ENCODE measurements at regions not wholly inside any gene's neighbourhood (a gene's known extent, or its start where the extent isn't known, plus 50 kb on each side); places are given as distances from the start of the nearest gene placed in this dataset.

DNA sequence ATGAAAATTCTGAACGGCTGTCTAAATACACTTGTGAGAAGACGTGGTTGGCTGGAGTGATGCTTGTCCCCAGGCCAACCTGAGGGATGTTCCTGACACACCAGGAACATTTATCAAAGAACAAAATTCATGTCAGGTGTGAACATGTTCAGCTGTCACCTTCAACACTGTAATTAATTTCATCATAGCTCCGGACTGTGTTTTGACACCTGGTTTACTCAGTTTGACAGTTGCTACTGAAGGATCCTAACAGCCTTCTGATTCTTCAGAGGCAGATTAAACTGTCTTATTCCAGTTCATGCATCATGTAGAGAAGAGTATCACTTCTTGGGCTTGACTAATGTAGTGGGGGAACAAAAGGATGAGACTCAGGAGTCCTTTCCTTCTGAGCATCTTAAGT, 134.1 kb downstream of the NPR3 start:
- no peak for TF ChIP-seq CHD4 (IDR thresholded peaks at IDR 0.05; ENCODE audit: borderline replicate concordance)
- TF ChIP-seq EP300 (IDR thresholded peaks at IDR 0.05): no peak
- no peak for TF ChIP-seq POLR2A (IDR thresholded peaks at IDR 0.05; ENCODE audit: low read length)
- TF ChIP-seq, protein P1, sequence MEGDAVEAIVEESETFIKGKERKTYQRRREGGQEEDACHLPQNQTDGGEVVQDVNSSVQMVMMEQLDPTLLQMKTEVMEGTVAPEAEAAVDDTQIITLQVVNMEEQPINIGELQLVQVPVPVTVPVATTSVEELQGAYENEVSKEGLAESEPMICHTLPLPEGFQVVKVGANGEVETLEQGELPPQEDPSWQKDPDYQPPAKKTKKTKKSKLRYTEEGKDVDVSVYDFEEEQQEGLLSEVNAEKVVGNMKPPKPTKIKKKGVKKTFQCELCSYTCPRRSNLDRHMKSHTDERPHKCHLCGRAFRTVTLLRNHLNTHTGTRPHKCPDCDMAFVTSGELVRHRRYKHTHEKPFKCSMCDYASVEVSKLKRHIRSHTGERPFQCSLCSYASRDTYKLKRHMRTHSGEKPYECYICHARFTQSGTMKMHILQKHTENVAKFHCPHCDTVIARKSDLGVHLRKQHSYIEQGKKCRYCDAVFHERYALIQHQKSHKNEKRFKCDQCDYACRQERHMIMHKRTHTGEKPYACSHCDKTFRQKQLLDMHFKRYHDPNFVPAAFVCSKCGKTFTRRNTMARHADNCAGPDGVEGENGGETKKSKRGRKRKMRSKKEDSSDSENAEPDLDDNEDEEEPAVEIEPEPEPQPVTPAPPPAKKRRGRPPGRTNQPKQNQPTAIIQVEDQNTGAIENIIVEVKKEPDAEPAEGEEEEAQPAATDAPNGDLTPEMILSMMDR (IDR thresholded peaks at IDR 0.05): no peak
- no peak for TF ChIP-seq RCOR1 (IDR thresholded peaks at IDR 0.05; ENCODE audit: low read depth, low read length)
- TF ChIP-seq CBX2 (IDR thresholded peaks at IDR 0.05; ENCODE audit: borderline replicate concordance, low read depth): no peak
- TF ChIP-seq BHLHE40 (IDR thresholded peaks at IDR 0.05; ENCODE audit: low read depth, low read length): no peak
- no peak for TF ChIP-seq HDAC2 (IDR thresholded peaks at IDR 0.05)
- no peak for TF ChIP-seq RARB (CRISPR knock-in tag; IDR thresholded peaks at IDR 0.05)
- TF ChIP-seq POLR2AphosphoS2 (conservative IDR thresholded peaks at IDR 0.05; ENCODE audit: low read length): no peak
- TF ChIP-seq CEBPB (IDR thresholded peaks at IDR 0.05): no peak
- TF ChIP-seq, protein P2, sequence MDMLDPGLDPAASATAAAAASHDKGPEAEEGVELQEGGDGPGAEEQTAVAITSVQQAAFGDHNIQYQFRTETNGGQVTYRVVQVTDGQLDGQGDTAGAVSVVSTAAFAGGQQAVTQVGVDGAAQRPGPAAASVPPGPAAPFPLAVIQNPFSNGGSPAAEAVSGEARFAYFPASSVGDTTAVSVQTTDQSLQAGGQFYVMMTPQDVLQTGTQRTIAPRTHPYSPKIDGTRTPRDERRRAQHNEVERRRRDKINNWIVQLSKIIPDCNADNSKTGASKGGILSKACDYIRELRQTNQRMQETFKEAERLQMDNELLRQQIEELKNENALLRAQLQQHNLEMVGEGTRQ (IDR thresholded peaks at IDR 0.05): no peak
- no peak for TF ChIP-seq SMC3 (IDR thresholded peaks at IDR 0.05)

Data from A549 (cell line).